ENCODE measurements at regions not wholly inside any gene's neighbourhood (a gene's known extent, or its start where the extent isn't known, plus 50 kb on each side); places are given as distances from the start of the nearest gene placed in this dataset.
A peak's percentile ranks its signal among the peaks of the same experiment; 100 is the strongest.
"Not testable (repeated sequence)": the region's sequence is repeated elsewhere in the genome, so short reads cannot be mapped to it uniquely, and the experiment has no call there.

DNA sequence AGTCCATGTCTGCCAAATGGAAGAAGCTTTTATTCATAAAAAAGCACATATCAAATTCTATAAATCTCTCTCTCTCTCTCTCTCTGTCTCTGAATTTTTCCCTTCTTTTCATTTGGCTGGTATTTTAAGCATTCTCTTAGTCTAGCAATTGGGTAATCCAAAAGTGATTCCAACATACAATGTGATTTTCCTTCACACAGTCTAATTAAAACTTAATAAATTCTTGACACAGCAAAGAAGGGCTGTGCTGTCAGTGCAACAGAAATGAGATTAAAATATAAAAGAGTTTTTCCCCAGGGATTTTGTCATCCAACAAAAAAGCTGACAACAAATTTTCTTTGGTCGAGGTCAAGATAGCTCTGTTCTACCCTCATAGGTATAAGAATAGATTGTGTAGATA, 216.9 kb downstream of the CENPC start:
- DNase-seq, result no peak

DNA sequence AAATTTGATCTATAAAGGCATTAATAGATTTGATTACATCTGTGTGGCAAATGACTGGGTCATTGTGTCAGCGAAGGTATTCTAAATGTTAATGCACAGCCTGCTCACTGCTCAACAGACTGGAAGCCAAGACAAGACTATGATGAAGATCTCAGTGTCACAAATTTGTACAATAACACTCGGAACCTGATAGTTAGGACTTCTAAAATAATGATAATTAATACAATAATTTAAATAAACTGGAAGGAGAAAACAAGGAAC, 217.4 kb downstream of the CENPC start:
- DNase-seq, result no peak

DNA sequence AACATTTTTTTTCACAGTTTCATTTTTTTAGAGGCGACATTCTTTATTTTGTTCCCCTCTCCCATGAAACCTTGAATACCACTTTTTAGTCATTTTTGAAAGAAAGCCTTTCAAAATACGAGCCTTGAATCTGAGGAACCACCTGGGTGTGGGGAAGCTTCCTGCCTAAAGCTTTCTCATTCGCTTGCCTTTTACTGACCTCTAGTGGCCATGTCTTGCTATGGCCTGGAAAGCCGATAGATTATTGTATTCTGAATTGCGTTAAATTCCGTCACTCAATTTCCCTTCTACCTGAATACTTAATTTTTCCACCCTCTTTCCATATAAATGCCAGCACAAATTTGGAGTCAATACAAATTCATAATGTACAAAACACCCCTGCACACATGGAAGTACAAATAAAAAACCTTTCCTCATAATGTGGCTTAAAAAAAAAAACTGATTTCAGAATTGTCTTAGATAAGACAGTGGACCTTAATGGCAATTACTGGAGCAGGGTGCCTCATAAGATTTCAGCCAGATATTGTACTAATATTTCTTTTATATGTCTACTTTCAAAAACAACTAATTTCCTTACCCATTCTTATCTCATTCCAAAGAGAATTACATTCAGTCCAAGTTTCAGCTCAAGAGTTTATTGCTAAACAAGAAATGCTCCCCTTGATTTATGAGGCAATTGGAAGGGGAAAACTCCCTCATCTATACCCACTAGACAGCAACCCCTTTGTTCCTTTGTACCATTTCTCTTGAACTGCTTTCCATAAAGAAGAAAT, 217.9 kb downstream of the CENPC start:
- peak; percentile 39 for DNase-seq

DNA sequence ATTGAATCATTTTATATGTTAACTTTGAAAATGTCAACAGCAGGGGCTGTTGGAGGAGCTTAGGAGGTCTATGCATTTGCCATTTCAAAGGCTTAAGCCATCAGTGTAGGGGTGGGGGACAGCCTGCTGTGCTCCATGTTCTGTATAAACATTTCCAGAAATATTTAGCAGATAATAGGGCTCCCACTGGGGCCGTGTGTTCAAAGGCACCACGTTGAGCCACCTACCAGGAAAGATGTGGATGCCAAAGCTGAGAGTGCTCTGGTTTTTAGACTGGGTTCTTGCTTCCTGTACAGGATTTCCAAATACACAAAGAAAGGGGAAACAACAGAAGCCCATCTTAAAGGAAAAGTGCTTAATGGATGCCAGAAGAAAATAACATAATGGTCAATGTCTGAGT, 219.5 kb downstream of the CENPC start:
- DNase-seq, result no peak

DNA sequence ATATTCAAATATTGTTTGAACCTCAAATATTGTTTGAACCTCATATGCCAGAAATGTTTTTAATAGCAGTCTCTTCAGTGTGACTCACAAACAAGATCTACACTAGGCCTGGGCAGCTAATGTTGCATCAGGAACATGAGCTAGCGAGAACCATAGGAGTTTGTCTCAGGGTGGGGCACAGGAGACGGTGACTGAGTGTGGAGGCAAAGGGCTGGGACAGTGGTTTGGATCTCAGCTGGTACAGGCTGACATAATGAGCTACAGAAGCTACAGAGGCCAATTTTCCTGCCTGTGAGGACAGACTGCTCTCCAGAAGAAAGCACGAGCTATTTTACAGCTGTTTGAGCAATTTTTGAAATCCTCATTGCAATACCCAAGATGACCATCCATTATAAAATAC, 224.7 kb downstream of the CENPC start:
- DNase-seq, result no peak

DNA sequence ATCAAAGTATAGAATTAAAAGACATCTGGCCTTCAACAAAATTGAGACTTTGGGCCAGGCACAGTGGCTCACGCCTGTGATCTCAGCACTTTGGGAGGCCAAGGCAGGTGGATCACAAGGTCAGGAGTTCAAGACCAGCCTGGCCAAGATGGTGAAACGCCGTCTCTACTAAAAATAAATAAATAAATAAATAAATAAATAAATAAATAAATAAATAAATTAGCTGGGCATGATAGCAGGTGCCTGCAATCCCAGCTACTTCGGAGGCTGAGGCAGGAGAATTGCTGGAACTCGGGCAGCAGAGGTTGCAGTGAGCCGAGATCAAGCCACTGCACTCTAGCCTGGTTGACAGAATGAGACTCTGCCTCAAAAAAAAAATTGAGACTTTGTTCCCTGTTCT, 225.7 kb downstream of the CENPC start:
- not testable (repeated sequence) for DNase-seq

DNA sequence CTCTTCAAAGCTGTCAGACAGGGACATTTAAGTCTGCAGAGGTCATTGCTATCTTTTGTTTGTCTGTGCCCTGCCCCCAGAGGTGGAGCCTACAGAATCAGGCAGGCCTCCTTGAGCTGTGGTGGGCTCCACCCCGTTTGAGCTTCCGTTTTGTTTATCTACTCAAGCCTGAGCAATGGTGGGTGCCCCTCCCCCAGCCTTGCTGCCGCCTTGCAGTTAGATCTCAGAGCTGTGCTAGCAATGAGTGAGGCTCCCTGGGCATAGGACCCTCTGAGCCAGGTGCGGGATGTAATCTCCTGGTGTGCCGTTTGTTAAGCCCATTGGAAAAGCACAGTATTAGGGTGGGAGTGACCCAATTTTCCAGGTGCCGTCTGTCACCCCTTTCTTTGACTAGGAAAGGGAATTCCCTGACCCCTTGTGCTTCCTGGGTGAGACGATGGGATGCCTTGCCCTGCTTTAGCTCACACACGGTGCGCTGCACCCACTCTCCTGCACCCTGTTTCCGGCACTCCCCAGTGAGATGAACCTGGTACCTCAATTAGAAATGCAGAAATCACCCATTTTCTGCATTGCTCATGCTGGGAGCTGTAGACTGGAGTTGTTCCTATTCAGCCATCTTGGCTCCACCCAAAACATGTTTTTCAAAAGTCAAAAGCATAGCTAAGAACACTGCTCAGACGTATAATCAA, 244.7 kb downstream of the CENPC start:
- not testable (repeated sequence) for DNase-seq

DNA sequence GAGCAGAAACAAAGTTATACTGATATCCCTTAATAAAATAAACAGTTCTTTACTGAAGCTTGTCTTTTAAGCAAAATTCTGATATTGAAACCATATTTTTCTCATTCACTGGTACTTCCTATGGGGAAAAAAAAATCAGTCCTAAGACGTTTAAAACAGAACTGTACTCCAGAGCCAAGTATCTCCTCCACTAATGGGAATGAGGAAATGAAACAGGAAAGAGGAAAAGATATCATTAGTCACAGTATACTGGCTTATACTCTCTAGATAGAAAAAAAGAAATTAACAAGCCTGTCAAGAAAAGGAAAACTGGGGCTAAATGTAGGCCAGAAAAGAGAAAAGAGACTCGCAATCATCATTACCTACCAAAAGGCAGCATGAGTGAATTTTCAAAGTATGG, 252.7 kb downstream of the CENPC start:
- DNase-seq, result no peak

DNA sequence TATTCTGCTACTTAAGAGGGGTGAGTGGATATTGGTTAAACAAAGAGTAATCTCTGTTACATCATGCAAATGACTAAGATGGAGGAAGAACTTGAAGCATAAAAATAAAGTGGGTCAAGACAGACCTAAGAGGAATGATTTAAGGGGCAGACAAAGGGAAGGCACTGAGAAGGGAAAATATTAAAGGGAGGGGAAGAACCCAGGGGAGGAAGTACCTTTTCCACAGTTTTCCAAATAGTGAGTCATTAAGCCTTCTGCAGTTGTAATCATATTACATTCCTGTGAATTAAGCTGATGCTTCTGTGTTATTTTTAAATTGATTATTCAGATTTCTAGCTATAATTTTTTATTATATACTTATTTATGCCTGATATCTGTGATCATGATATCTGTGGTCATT, 253.3 kb downstream of the CENPC start:
- DNase-seq, result no peak

DNA sequence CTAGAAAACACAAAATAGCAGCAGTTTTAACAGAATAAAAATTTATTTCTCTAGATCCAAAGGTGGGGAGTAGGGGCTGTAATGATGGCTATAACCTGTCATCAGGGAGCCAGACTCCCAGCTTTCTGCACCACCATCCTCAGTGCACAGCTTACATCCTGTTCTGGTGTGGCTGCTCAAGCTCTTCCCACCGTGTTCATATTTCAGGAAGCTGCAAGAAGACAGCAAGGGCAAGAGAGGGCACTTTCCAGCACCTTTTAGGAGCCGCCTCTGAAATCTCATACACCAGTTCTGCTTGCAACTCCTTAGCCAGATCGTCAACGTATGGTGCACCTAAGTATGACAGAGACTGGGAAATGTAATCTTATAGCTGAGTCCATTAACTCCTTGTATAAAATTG, 253.7 kb downstream of the CENPC start:
- no peak for DNase-seq

DNA sequence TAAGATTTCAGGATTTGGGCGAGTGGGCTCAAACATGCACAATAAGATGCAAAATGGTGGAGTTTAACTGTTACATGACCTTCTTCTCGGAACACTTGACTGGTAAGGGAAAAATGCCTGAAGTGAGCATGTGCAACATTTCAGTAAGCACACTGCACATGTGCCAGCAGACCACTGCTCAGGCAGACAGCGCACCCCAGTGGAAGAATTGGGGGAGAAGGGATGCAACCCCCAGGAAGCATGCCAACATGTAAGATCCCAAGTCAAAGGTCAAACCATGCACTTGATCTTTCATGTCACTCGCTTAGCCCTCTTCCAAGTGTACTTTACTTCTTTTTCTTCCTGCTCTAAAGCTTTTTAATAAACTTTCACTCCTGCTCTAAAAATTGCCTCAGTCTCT, 256.3 kb downstream of the CENPC start:
- DNase-seq, result no peak

DNA sequence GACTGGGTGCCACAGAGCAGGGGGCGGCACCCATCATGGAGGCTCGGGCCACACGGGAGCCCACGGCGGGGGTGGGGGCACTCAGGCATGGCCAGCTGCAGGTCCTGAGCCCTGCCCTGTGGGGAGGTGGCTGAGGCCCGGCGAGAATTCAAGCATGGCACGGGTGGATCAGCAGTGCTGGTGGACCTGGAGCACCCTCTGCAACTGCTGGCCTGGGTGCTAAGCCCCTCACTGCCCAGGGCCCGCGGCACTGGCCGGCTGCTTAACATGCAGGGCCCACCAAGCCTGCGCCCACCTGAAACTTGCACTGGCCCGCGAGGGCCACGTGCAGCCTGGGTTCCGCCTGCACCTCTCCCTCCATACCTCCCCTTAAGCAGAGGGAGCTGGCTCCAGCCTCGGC, 258.6 kb downstream of the CENPC start:
- no peak for DNase-seq

DNA sequence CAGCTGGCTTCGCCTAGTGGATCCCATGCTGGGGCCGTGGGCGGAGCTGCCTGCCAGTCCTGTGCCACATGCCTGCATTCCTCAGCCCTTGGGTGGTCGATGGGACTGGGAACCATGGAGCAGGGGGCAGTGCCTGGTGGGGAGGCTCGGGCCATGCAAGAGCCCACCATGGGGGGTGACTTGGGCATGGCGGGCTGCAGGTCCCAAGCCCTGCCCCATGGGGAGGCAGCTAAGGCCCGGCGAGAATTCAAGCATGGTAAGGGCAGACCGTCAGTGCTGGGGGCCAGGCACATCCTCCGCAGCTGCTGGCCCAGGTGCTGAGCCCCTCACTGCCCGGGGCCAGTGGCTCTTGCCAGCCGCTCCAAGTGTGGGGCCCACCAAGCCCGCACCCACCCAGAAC, 262.6 kb downstream of the CENPC start:
- no peak for DNase-seq

DNA sequence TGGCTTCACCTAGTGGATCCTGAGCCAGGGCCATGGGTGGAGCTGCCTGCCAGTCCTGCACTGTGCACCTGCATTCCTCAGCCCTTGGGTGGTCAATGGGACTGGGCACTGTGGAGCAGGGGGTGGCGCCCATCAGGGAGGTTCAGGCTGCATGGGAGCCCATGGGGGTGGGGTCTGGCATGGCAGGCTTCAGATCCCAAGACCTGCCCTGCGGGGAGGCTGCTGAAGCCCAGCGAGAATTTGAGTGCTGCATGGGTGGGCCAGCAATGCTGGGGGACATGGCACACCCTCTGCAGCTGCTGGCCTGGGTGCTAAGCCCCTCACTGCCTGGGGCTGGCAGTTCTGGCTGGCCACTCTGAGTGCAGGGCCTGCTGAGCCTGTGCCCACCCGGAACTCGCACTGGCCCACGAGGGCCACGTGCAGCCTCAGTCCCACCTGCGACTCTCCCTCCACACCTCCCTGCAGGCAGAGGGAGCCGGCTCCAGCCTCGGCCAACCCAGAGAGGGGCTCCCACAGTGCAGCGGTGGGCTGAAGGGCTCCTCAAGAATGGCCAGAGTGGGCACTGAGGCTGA, 270.0 kb downstream of the CENPC start:
- DNase-seq, result no peak

DNA sequence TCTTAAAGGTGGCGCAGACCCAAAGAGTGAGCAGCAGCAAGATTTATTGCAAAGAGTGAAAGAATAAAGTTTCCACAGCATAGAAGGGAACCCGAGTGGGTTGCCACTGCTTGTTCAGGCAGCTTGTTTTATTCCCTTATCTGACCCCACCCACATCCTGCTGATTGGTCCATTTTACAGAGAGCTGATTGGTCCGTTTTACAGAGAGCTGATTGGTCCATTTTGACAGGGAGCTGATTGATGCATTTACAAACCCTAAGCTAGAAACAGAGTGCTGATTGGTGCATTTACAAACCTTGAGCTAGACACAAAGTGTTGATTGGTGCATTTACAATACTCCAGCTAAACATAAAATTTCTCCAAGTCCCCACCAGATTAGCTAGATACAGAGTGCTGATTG, 270.6 kb downstream of the CENPC start:
- not testable (repeated sequence) for DNase-seq

DNA sequence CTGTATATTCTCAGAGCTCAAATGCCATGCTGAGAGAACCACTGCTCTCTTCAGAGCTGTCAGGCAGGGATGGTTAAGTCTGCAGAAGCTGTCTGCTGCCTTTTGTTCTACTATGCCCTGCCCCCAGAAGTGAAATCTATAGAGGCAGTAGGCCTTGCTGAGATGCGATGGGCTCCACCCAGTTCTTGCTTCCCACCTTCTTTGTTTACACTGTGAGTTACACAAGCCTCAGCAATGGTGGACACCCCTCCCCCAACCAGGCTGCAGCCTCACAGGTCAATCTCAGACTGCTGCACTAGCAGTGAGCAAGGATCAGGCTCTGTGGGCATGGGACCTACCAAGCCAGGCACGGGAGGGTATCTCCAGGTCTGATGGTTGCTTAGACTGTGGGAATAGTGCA, 271.6 kb downstream of the CENPC start:
- no peak for DNase-seq

DNA sequence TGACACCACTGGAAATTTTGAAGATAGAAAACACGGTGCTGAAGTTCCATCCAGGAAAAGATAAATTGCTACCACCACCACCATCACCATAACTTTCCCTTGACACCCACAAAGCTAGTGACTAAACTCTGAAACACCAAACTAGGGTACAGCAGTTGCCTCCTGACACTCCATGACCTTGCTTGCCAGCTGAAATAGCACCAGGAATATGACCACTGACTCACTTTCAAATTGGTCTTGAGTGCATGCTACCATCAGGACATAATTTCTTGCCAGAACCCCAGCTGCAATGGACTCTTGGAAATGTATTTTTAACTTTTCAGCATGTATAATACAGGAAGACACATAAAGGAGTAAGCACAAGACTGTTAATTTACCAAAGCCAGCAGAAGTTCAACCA, 283.3 kb downstream of the CENPC start:
- no peak for DNase-seq

DNA sequence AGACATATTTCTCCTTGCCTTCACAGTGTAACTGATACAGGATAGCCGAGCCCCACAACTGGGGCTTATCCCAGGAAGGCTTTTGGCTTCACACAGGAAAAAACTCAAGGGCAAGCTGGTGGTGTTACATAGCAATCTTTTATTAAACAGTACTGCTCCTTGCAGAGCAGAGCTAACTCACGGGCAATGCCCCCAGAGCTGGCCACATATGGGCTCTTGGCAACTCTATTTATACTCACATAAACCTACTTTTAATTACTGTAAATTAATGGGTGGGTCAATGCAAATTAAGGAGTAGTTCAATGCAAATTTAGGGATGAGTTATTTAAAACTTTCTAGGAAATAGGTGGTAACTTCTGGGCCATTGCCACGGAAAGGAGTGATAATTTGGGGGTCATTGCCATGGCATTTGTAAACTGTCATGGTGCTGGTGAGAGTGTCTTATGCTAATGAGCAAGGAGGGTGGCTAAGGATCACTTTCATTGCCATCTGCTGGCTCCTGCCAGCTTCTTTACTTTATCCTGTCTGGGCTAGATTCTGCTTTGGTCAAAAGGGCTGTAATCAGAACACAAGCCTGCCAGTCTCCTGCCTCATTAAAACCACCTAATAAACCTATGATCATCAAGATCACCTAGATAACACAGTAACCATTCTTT, 288.8 kb downstream of the CENPC start:
- DNase-seq, result no peak

DNA sequence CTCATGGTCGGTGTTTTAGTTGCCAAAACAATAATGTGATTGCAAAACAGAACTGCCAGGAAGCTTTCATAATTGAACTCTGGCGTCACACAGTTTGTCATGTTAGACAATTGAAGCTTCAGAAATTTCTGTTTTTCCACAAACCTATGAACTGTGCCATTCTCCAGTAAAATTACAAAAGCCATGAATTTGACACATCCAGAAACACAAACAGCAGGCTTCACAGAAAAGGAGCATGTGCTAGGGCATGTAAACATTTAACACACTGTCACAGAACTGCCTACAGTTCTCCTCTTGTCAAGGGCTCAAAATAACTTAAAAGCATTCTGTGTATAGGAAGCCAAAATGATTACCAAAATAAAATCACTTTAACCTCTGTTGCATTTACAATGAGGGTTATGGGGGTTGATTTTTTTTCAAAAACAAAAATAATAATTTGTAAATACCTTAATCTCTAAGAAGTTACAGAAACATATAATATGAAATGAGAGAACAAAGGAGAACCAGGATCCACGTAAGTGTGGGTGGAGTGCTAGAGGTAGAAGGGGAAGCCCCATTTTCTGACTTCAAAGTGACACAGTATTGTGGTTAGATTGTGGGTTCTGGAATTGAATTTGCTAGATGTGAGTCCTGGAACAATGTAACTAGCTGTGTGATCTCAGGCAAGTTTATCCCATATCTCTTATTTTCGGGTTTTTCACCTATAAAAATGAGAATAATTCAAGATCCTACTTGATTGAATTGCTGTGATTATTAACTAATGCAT, 295.0 kb downstream of the CENPC start:
- DNase-seq, result no peak

DNA sequence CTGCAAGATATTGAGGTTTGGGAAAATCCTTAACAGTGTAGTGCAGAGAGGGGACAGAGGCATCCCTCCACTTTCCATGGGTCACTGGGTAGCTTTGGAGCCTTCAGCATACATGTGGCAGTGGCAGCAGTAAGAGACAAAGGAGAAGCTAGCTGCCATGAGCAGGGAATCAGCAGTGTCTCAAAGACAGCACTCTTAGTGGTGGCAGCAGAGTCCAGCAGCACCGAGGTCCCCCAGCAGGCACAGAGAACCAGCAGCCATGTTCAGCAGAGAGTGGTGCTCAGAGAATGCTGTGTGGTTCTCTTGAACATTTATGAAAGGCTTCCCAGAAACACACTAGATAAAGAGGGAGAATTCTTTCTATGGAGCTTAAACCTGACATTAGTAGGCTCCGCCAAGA, 308.5 kb downstream of the CENPC start:
- DNase-seq, result no peak

DNA sequence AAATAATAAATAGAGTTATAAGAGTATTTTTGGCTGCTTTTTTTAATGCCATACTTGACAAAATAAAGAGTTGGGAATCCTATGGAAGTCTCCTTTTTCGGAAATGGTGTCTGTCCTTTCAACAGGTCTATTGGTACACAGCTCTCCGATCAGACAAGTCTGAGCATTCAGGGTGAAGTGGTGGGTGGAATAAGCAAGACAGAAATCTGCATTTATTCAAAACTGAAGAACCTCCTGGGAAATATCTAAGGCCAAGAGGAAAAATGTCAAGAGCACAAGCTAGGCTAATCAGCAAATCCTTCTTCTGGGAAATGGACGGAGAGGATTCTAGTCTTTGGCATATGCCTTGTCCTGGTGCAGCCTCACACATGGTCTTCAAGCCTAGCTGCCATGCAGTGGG, 309.0 kb downstream of the CENPC start:
- DNase-seq, result no peak

DNA sequence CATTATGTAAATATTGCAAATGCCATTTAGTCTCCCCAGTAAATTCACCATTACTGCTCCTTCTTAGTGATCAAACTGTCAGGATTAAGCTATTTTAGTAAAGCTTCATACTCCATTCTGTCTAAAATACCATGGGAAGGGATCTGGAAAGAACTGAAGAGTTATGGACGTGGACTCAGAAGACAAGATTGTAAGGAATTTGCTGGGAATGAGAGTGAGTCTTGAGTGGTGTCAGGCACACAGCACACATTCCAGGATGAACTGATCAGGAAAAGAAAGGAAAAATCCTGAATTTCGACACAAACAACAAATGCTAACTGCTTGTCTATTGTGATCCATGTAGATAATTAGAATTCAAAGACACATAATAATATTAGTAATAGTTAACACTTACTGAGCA, 311.0 kb downstream of the CENPC start:
- DNase-seq, result no peak

DNA sequence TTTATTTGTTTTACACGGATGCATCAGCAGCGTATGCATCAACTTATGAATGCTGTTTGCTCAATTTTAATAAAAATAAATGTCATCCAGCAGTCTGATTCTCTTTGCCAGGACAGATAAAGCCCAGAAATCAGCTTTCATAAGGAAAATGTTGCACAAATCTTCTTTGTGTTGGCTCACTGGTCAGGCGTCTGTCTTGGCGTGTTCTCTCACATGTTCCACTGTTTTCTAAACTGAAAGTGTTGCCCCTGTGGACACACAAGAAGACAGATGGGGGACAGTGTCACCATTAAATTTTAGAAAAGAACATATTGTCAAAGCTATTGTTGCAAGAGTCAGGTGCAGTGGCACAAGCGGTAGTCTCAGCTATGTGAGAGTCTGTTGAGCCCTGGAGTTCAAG, 316.2 kb downstream of the CENPC start:
- no peak for DNase-seq

DNA sequence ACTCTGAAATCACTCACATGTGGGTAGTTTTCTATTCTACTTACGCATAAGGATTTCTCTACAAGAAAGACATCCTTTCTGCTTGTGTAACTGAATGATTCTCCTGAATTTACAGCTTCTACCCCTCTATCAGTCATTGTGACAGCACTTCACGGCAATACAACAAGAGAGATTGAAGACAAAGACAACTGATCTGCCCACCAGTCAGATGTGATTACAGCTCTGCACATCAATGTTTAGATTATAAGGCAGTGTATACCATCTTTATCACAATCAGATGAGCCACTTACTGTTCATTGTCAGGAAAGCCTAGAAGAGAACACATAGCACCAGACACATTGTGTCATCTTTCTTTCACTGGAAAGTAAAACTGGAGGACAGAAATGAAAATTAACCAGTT, 324.4 kb downstream of the CENPC start:
- no peak for DNase-seq
